Loucy (cell line): ENCODE measurements at regions not wholly inside any gene's neighbourhood (a gene's known extent, or its start where the extent isn't known, plus 50 kb on each side); places are given as distances from the start of the nearest gene placed in this dataset.
A peak's percentile ranks its signal among the peaks of the same experiment; 100 is the strongest.

Source experiments
- H2AFZ ChIP-seq: fragments of 200-600 bp; sonication (generic); 2 replicates; pipeline ENCODE4 v1.6.0; 2016; ENCODE audit warnings: antibody characterized with exemption, mild to moderate bottlenecking, low read length, moderate library complexity
- H3F3A ChIP-seq: fragments of 200-600 bp; 2 replicates; pipeline ENCODE4 v1.6.0; 2016; ENCODE audit warnings: antibody characterized with exemption, low read depth, mild to moderate bottlenecking
- H3K27me3 ChIP-seq: fragments of 200-600 bp; sonication (generic); 2 replicates; pipeline ENCODE4 v1.6.1; 2014; ENCODE audit warnings: low read length, mild to moderate bottlenecking; ENCODE audit not compliant: insufficient read depth, poor library complexity, severe bottlenecking
- H3K36me3 ChIP-seq: fragments of 200-600 bp; sonication (generic); 2 replicates; pipeline ENCODE4 v1.6.1; 2016; ENCODE audit warnings: low read length; ENCODE audit not compliant: insufficient read depth
- H3K4me1 ChIP-seq: fragments of 200-600 bp; sonication (generic); 2 replicates; pipeline ENCODE4 v1.5.1; 2014; ENCODE audit warnings: low read length, mild to moderate bottlenecking; ENCODE audit not compliant: insufficient read depth, poor library complexity, severe bottlenecking
- H3K4me2 ChIP-seq: fragments of 200-600 bp; sonication (generic); 2 replicates; pipeline ENCODE4 v1.6.0; 2014; ENCODE audit warnings: antibody characterized with exemption, low read length, low read depth, mild to moderate bottlenecking; ENCODE audit not compliant: poor library complexity, severe bottlenecking
- H3K4me3 ChIP-seq: fragments of 200-600 bp; sonication (generic); 2 replicates; pipeline ENCODE4 v1.5.1; 2014; ENCODE audit warnings: low read length, mild to moderate bottlenecking, mixed read lengths; ENCODE audit not compliant: poor library complexity, severe bottlenecking
- H3K79me2 ChIP-seq: fragments of 200-600 bp; sonication (generic); 2 replicates; pipeline ENCODE4 v1.6.1; 2014; ENCODE audit warnings: low read length; ENCODE audit not compliant: insufficient read depth
- H3K9ac ChIP-seq: fragments of 200-600 bp; sonication (generic); 2 replicates; pipeline ENCODE4 v1.6.0; 2014; ENCODE audit warnings: mild to moderate bottlenecking, low read depth, low read length, moderate library complexity; ENCODE audit not compliant: poor library complexity, severe bottlenecking
- H3K9me2 ChIP-seq: fragments of 200-600 bp; sonication (generic); replicated peaks from 2 replicates; pipeline ENCODE4 v1.6.1; 2016; ENCODE audit warnings: low read depth, low read length, mixed read lengths
- H3K9me3 ChIP-seq: fragments of 200-600 bp; sonication (generic); 2 replicates; pipeline ENCODE4 v1.6.1; 2014; ENCODE audit warnings: mild to moderate bottlenecking, antibody characterized with exemption, low read length, low read depth; ENCODE audit not compliant: insufficient read depth
- H4K20me1 ChIP-seq: fragments of 200-600 bp; sonication (generic); 2 replicates; pipeline ENCODE4 v1.6.0; 2014; ENCODE audit warnings: antibody characterized with exemption, low read length, mild to moderate bottlenecking; ENCODE audit not compliant: insufficient read depth, poor library complexity, severe bottlenecking
- CTCF ChIP-seq: fragments of 200-600 bp; sonication (generic); conservative IDR thresholded peaks from 2 replicates; pipeline ENCODE4 v1.5.1; 2014; ENCODE audit warnings: mild to moderate bottlenecking, antibody characterized with exemption, low read length
- EZH2phosphoT487 ChIP-seq: fragments of 200-600 bp; IDR thresholded peaks from 2 replicates; pipeline ENCODE4 v1.6.1; 2018; ENCODE audit warnings: antibody characterized with exemption, mild to moderate bottlenecking, moderate library complexity, borderline replicate concordance

GRCh38 chr4:114156371-114156770 lies 176.9 kb upstream of the ARSJ start:
- Histone ChIP-seq H3K4me1 (peaks cover 10% of the 10 kb centered on the region), H2AFZ (no peak overlapping the region), H3K27me3 (no peaks in the 10 kb centered on the region), H3K9ac (no peak overlapping the region), H3F3A (no peaks in the 10 kb centered on the region), H3K36me3 (no peaks in the 10 kb centered on the region), H3K4me2 (no peak overlapping the region), H3K9me3 (0 out of 2 replicates have a peak, but pooled peaks cover 3% of the 10 kb centered on the region), H3K79me2 (no peaks in the 10 kb centered on the region), H3K4me3 (no peak overlapping the region), H3K9me2 (no peaks in the 10 kb centered on the region), H4K20me1 (no peaks in the 10 kb centered on the region)
- TF ChIP-seq EZH2phosphoT487, result no peak
- TF ChIP-seq CTCF, result no peak

- H3K9me3 ChIP-seq, result no peaks in the 10 kb centered on the region
- no peaks in the 10 kb centered on the region for H4K20me1 ChIP-seq
- H3K9ac ChIP-seq, result no peak overlapping the region
- H3K36me3 ChIP-seq, result no peaks in the 10 kb centered on the region
- no peaks in the 10 kb centered on the region for H3K27me3 ChIP-seq
- H3K79me2 ChIP-seq, result no peaks in the 10 kb centered on the region
- no peaks in the 10 kb centered on the region for H3K9me2 ChIP-seq
- H3K4me2 ChIP-seq, result no peak overlapping the region
- peaks cover 7% of the 10 kb centered on the region for H3K4me1 ChIP-seq
- peak overlapping the region; percentile 58; the same call in 1 of the 2 replicates for H2AFZ ChIP-seq
- TF ChIP-seq EZH2phosphoT487, result no peak
- TF ChIP-seq CTCF, result peak; percentile 55
- H3F3A ChIP-seq, result no peaks in the 10 kb centered on the region
- no peak overlapping the region for H3K4me3 ChIP-seq
Measured at GRCh38 chr4:114161809-114162208, 182.4 kb upstream of the ARSJ start.

GRCh38 chr4:114163051-114163450 lies 183.6 kb upstream of the ARSJ start:
- Histone ChIP-seq H3K27me3 (no peaks in the 10 kb centered on the region), H4K20me1 (no peaks in the 10 kb centered on the region), H3F3A (no peaks in the 10 kb centered on the region), H3K9me2 (no peaks in the 10 kb centered on the region), H3K4me2 (no peak overlapping the region), H3K36me3 (no peaks in the 10 kb centered on the region), H3K4me3 (no peak overlapping the region), H2AFZ (no peak overlapping the region), H3K79me2 (no peaks in the 10 kb centered on the region), H3K9ac (no peak overlapping the region), H3K4me1 (peaks cover 7% of the 10 kb centered on the region), H3K9me3 (0 out of 2 replicates have a peak, but pooled peaks cover 2% of the 10 kb centered on the region)
- no peak for TF ChIP-seq CTCF
- TF ChIP-seq EZH2phosphoT487, result no peak
